Gastrocnemius medialis (tissue), 4 donors: ENCODE measurements at regions not wholly inside any gene's neighbourhood (a gene's known extent, or its start where the extent isn't known, plus 50 kb on each side); places are given as distances from the start of the nearest gene placed in this dataset.

Experiments used
- POLR2A ChIP-seq, 2 donors: fragments of 450-650 bp; IDR thresholded peaks; one replicate each; pipeline ENCODE4 v1.6.1; 2017; ENCODE audit warnings: antibody characterized with exemption in 2 of 2, mild to moderate bottlenecking in 2 of 2, moderate library complexity in 2 of 2
- TF ChIP-seq, protein P1 (sequence below), 5 experiments: fragments of 450-650 bp in 3 of 5; fragments of 200-600 bp in 2 of 5; sonication (generic) in 2 of 5; IDR thresholded peaks in 4 of 5; conservative IDR thresholded peaks in 1 of 5; 1 replicate in 4 of 5; 2 replicates in 1 of 5; pipeline ENCODE4 v1.5.1; 2016 to 2019; ENCODE audit warnings: antibody characterized with exemption in 5 of 5, mild to moderate bottlenecking in 3 of 5, moderate library complexity in 3 of 5

DNA sequence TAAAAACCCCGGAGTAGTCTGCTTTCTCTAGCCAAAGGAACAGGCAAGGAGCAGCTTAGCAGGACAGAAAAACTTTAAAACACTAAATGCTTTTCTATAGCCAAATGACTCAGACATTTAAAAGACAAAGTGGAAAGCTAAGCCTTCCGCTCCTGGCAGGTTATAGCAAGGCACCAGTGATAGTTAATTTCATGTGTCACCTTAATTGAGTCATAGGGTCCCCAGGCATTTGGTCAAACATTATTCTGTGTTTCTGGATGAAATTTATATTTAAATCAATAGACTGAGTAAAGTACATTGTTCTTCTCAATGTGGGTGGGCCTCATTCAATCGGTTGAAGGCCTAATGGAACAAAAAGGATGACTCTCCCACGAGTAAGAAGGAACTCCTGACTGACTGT, 885.7 kb upstream of the ADGRL3 start:
- TF ChIP-seq POLR2A (IDR thresholded peaks at IDR 0.05) = no peak
- TF ChIP-seq, protein P1, sequence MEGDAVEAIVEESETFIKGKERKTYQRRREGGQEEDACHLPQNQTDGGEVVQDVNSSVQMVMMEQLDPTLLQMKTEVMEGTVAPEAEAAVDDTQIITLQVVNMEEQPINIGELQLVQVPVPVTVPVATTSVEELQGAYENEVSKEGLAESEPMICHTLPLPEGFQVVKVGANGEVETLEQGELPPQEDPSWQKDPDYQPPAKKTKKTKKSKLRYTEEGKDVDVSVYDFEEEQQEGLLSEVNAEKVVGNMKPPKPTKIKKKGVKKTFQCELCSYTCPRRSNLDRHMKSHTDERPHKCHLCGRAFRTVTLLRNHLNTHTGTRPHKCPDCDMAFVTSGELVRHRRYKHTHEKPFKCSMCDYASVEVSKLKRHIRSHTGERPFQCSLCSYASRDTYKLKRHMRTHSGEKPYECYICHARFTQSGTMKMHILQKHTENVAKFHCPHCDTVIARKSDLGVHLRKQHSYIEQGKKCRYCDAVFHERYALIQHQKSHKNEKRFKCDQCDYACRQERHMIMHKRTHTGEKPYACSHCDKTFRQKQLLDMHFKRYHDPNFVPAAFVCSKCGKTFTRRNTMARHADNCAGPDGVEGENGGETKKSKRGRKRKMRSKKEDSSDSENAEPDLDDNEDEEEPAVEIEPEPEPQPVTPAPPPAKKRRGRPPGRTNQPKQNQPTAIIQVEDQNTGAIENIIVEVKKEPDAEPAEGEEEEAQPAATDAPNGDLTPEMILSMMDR (IDR thresholded peaks at IDR 0.05 in 4 of 5, conservative IDR thresholded peaks at IDR 0.05 in 1 of 5) = no peak
